LNCAP (cell line): ENCODE measurements at regions not wholly inside any gene's neighbourhood (a gene's known extent, or its start where the extent isn't known, plus 50 kb on each side); places are given as distances from the start of the nearest gene placed in this dataset.

Source experiments
- TF ChIP-seq, protein P1 (sequence below): fragments of 450-650 bp; IDR thresholded peaks from 2 replicates; pipeline ENCODE4 v1.5.1; 2017; ENCODE audit warnings: mild to moderate bottlenecking

DNA sequence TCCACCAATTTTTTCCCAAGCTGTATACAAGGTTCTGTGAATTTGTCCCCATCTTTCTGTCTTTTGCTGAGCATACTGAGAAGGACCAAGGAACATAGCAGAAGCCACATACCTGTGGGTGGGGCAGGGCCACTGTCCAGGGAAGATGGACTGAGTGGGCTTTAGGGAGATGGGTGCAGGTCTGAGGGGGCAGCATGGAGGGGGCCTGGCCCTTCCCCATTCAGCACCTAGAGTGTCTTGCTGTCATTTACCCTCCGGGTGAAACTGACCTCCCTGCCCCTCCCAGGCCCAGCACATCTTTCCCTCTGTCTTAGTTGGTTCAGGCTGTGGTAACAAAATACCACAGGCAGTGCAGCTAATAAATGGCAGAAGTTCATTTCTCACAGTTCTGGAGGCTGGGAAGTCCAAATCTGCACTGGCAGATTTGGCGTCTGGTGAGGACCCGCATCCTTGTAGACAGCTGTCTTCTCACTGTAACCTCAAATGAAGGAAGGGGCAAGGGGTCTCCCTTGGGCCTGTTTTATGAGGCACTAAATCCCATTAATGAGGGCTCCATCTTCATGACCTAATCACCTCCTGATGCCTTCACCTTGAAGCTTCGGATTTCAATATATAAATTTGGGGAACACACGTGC is 180.0 kb upstream of the SMAD3 start:
- TF ChIP-seq, protein P1, sequence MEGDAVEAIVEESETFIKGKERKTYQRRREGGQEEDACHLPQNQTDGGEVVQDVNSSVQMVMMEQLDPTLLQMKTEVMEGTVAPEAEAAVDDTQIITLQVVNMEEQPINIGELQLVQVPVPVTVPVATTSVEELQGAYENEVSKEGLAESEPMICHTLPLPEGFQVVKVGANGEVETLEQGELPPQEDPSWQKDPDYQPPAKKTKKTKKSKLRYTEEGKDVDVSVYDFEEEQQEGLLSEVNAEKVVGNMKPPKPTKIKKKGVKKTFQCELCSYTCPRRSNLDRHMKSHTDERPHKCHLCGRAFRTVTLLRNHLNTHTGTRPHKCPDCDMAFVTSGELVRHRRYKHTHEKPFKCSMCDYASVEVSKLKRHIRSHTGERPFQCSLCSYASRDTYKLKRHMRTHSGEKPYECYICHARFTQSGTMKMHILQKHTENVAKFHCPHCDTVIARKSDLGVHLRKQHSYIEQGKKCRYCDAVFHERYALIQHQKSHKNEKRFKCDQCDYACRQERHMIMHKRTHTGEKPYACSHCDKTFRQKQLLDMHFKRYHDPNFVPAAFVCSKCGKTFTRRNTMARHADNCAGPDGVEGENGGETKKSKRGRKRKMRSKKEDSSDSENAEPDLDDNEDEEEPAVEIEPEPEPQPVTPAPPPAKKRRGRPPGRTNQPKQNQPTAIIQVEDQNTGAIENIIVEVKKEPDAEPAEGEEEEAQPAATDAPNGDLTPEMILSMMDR, result no peak

DNA sequence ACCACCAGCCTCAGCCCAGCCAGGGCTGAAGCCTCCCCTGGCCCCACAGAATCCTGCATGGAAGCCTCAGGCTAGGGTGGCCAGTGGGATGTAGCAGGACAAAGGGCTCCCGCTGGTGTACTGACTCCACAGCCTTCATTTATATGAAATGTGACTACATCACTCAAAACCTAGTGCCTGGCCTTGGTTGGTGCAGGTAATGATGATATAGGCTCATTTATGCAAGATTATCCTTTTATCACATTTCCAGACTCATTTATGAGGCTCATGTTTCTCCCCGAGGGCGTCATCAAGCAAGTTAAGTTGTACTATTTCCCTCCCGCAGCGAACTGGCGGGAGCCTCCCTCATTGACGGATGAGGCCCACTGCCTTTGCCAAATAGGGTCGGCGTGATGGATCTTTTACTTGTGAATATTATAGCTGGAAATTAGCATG is 179.1 kb upstream of the SMAD3 start:
- TF ChIP-seq, protein P1, result no peak

DNA sequence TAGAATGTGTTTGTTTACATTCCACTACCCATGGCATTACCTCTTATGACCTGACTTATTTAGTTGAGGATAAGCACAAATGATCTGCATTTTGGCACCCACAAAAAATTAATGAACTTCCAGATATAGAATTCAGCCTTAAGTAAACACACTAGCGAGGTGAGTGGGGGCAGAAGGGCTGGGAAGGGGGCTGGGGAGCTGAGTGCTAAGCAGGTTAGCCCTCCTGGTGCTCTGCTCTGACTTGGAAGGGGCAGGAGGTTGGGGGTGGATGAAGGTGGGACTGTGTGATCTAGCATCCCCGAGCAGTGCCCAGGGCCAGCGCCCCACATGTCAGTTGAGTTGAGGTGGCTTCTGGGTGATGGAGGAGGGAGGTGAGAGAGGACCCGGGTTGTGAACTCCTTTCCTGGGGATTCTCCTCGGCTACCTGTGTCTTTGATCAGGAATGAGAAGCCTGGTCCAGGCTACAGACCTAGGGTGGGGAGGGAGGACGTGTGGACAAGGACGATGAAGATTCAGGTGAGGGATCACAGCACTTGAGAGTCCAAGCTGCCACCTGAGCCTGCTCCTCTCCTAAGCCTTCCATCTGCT is 178.6 kb upstream of the SMAD3 start:
- TF ChIP-seq, protein P1, result no peak

DNA sequence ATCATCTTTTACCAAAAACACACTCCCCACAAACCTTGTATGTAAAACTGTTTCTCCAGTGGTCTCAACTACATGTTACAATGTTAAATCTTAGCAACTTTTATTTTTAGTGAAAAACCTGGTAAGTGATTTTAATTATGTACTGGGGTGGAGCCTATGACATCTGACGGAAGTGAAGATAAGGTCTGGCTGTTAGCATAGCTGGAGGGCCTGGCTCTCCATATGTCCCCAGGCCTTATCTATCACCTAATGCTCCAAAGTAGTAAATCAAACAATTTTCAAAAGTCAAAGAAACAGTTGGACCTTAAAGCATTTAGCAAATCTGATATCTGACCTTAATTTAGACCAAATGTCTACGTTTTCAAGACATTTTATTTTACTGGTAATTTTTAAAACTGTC is 173.6 kb upstream of the SMAD3 start:
- TF ChIP-seq, protein P1, result no peak

DNA sequence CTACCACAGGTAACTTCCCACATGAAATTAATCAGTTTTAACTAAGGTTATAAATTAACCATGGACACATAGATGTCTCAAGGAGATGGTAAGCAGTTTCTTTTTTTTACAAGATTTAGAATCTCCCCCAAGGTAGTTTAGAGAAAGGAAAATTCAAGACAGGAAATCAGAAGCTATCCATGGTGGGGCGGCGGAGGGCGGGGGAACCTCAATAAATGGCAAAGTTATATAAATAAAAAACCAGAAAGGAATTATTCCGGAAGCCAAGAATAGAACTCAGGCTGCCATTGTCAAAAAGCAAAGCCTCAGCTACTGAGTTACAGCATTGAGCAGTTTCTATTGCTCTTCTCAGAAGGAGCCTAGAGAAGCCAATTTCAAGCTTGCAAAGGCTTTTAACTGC is 172.1 kb upstream of the SMAD3 start:
- TF ChIP-seq, protein P1, result no peak

DNA sequence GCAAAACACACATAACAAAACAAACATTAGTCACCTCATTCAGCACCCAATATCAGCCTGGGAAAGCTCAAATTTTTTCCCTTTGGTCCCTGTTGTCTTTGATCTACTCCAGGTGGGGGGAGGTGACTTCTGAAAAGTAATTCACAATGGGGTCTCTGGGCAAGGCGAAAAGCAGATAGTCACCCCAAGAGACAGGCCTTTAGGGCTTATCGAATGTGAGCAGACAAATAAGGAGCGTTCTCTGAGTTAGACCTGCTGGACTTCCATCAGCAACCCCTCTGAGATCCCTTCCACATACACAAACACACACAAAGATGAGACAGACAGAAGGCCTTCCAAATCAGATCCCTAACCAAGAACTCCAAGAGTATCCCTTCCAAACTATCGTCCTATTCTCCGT is 171.0 kb upstream of the SMAD3 start:
- TF ChIP-seq, protein P1, result no peak

DNA sequence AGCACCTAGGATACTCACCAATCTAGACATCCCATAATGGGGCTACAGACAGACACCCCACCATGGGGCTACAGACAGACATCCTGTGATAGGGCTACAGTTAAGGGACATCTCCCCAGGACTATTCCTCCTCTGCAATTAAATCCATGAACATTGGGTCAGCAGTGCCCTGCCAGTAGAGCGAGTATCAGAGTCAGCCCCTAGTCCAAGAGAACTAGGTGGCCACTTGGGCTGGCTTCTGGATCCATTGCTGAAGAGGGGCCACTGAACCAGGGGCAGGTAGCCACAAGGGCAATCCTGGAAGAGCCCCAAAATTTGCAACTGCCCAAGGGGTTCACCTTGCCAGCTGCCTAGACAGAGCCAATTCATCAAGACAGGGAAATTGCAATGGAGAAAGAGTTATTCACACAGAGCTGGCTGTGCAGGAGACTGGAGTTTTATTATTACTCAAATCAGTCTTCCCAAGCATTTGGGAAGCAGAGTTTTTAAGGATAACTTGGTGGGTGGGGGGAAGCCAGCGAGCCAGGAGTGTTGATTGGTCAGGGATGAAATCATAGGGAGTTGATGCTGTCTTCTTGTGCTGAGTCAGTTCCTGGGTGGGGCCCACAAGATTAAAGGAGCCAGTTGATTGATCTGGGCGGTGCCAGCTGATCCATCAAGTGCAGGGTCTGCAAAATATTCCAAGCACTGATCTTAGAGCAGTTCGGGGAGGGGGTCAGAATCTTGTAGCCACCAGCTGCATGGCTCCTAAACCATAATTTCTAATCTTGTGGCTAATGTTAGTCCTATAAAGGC is 170.2 kb upstream of the SMAD3 start:
- TF ChIP-seq, protein P1, result no peak
